Dendritic cell treated with granulocyte-macrophage colony-stimulating factor and Interleukin-4, amounts not matched to agents 40 ng/mL and 50 ng/mL, for 4 days (primary cell): ENCODE measurements at regions not wholly inside any gene's neighbourhood (a gene's known extent, or its start where the extent isn't known, plus 50 kb on each side); places are given as distances from the start of the nearest gene placed in this dataset.

Source experiments
- H3K27ac Mint-ChIP-seq: one replicate; pipeline ENCODE4 v1.8.0; 2022; ENCODE audit warnings: mild to moderate bottlenecking, mixed read lengths
- H3K27me3 Mint-ChIP-seq: one replicate; pipeline ENCODE4 v1.8.0; 2022; ENCODE audit warnings: mild to moderate bottlenecking, mixed read lengths
- H3K36me3 Mint-ChIP-seq: one replicate; pipeline ENCODE4 v1.8.0; 2022; ENCODE audit warnings: low read depth, mixed read lengths
- H3K4me1 Mint-ChIP-seq: one replicate; pipeline ENCODE4 v1.8.0; 2022; ENCODE audit warnings: low read depth, mixed read lengths
- H3K4me3 Mint-ChIP-seq: one replicate; pipeline ENCODE4 v1.8.0; 2022; ENCODE audit warnings: mild to moderate bottlenecking, moderate library complexity, mixed read lengths
- H3K9me3 Mint-ChIP-seq: one replicate; pipeline ENCODE4 v1.8.0; 2022; ENCODE audit warnings: mixed read lengths
- intact Hi-C: fragments of 100-400 bp; cut with micrococcal nuclease; formaldehyde crosslinking; loops from one replicate; pipeline ENCODE4 v1.15.0; 2022

- peaks cover 35% of the 10 kb centered on the region for H3K4me1 Mint-ChIP-seq
- H3K36me3 Mint-ChIP-seq = no peaks in the 10 kb centered on the region
- intact Hi-C loops = no loop called here
- H3K4me3 Mint-ChIP-seq = no peak overlapping the region
- H3K9me3 Mint-ChIP-seq = peaks cover 13% of the 10 kb centered on the region
- no peak overlapping the region for H3K27ac Mint-ChIP-seq
- no peaks in the 10 kb centered on the region for H3K27me3 Mint-ChIP-seq
Measured at GRCh38 chr13:95502216-95502615, 50.3 kb upstream of the CLDN10 start.
